ENCODE measurements at regions not wholly inside any gene's neighbourhood (a gene's known extent, or its start where the extent isn't known, plus 50 kb on each side); places are given as distances from the start of the nearest gene placed in this dataset.

- Histone ChIP-seq H3K27me3 (ENCODE audit: insufficient read depth, low read depth, severe bottlenecking) (peaks cover 63% of the 10 kb centered on the region), H3K27ac (no peak overlapping the region), H3K36me3 (no peaks in the 10 kb centered on the region), H3K9me3 (ENCODE audit: severe bottlenecking) (no peaks in the 10 kb centered on the region), H3K4me3 (ENCODE audit: low read depth, low read length) (no peak overlapping the region)
- no peak for TF ChIP-seq CTCF (IDR thresholded peaks at IDR 0.05; ENCODE audit: low read depth, low read length)
- no peak for DNase-seq
Observed at GRCh38 chrX:150127216-150127615, 188.9 kb upstream of the EOLA2 start.

DNA sequence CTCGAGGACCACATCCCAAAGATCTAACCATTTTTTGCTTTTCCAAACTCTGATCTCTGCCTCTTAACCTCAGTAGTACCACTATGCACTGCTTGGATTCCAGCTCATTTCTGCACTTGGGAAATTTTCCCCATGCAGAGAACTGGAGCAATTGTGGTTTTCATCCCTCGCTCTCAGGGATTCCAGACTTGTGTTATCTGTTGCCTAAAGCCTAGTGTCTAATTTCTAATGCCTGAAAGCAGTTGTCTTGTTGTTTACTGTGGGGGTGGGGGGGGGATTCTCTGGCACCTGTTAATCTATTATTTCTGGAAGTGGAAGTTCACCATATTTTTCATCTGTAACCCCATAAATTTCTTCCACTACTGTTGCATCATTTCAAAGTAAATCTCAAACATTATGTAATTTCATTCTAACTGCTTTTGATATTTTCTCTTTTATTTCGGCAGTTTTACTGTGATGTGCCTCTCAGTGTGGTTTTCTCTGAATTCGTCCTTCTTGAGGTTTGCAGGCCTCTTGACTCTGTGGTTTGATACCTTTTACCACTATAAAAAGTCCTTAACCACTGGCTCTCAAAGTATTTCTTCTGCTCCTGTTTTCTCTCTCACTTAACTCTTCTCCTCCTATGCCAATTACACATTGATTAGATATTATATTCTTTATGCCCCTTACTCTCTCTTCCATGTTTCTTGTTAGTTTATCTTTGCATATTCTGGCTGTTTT lies 205.6 kb upstream of the EOLA2 start:
- Histone ChIP-seq H3K27me3 (ENCODE audit: insufficient read depth, low read depth, severe bottlenecking) (peaks cover 44% of the 10 kb centered on the region), H3K4me3 (ENCODE audit: low read depth, low read length) (no peak overlapping the region), H3K9me3 (ENCODE audit: severe bottlenecking) (no peaks in the 10 kb centered on the region), H3K27ac (no peak overlapping the region), H3K36me3 (no peaks in the 10 kb centered on the region)
- DNase-seq = no peak
- TF ChIP-seq CTCF (IDR thresholded peaks at IDR 0.05; ENCODE audit: low read depth, low read length) = no peak

- TF ChIP-seq CTCF (IDR thresholded peaks at IDR 0.05; ENCODE audit: low read depth, low read length) = no peak
- no peaks in the 10 kb centered on the region for H3K36me3 ChIP-seq
- no peak for DNase-seq
- no peaks in the 10 kb centered on the region for H3K9me3 ChIP-seq (ENCODE audit: severe bottlenecking)
- H3K27ac ChIP-seq = no peak overlapping the region
- no peak overlapping the region for H3K4me3 ChIP-seq (ENCODE audit: low read depth, low read length)
- peaks cover 52% of the 10 kb centered on the region for H3K27me3 ChIP-seq (ENCODE audit: insufficient read depth, low read depth, severe bottlenecking)
Observed at GRCh38 chrX:150146271-150146896, 208.1 kb upstream of the EOLA2 start.

- no peaks in the 10 kb centered on the region for H3K36me3 ChIP-seq
- no peak for DNase-seq
- TF ChIP-seq CTCF (IDR thresholded peaks at IDR 0.05; ENCODE audit: low read depth, low read length) = no peak
- H3K4me3 ChIP-seq (ENCODE audit: low read depth, low read length) = no peak overlapping the region
- no peak overlapping the region for H3K27ac ChIP-seq
- H3K27me3 ChIP-seq (ENCODE audit: insufficient read depth, low read depth, severe bottlenecking) = peaks cover 67% of the 10 kb centered on the region
- no peaks in the 10 kb centered on the region for H3K9me3 ChIP-seq (ENCODE audit: severe bottlenecking)
Observed at GRCh38 chrX:150148749-150149672, 210.7 kb upstream of the EOLA2 start.

DNA sequence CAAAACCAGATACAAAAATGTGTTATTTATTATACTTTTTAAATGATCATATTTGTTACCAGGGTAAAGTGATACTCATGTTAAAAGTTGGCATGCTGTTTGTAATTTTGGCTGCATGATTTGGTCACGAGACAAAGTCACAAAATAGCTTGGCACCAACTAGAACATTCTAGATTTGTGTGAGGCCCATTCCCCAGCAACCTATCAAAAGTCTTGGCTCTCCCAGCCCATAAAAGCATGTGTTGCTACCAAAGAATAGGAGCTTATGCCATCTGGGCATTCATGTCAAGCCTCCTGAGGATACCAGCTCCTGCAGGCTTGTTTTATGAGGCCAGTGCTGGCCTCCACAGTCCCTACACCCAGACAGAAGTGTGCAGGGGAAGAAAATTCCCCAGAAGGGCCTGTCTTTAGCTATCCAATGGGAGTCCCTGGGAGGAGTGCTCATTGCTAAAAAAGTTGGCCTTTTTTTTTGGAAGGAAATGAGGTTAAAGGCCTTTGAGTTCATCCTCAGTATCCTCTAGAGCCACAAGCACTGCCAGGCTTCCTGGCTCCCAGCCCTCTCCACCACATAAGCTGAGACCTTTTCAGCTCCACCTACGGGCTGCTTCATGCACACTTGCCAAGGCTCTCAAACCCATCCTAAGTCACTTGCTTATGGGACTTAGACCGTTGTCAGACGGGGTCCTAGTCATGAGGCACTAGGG lies 211.9 kb upstream of the EOLA2 start:
- Histone ChIP-seq H3K27ac (no peak overlapping the region), H3K36me3 (no peaks in the 10 kb centered on the region), H3K9me3 (ENCODE audit: severe bottlenecking) (no peaks in the 10 kb centered on the region), H3K27me3 (ENCODE audit: insufficient read depth, low read depth, severe bottlenecking) (peaks cover 67% of the 10 kb centered on the region), H3K4me3 (ENCODE audit: low read depth, low read length) (no peak overlapping the region)
- DNase-seq = no peak
- TF ChIP-seq CTCF (IDR thresholded peaks at IDR 0.05; ENCODE audit: low read depth, low read length) = no peak

Measured in WERI-Rb-1 (cell line).